HepG2 (cell line): ENCODE measurements at regions not wholly inside any gene's neighbourhood (a gene's known extent, or its start where the extent isn't known, plus 50 kb on each side); places are given as distances from the start of the nearest gene placed in this dataset.

Experiments used
- ARID2 ChIP-seq: sonication (generic); formaldehyde crosslinking; IDR thresholded peaks from 2 replicates; pipeline ENCODE4 v1.8.1; 2022; ENCODE audit warnings: mild to moderate bottlenecking, missing genetic modification reagents, borderline replicate concordance
- ATF6 ChIP-seq: sonication (generic); formaldehyde crosslinking; conservative IDR thresholded peaks from 2 replicates; pipeline ENCODE4 v1.4.0; 2020; ENCODE audit warnings: missing genetic modification reagents
- ETV6 ChIP-seq: sonication (generic); formaldehyde crosslinking; conservative IDR thresholded peaks from 2 replicates; pipeline ENCODE4 v1.4.0; 2020; ENCODE audit warnings: missing genetic modification reagents
- JUND ChIP-seq: sonication (generic); formaldehyde crosslinking; IDR thresholded peaks from 2 replicates; pipeline ENCODE4 v1.8.0; 2022; ENCODE audit warnings: mild to moderate bottlenecking, missing genetic modification reagents
- NR0B2 ChIP-seq: sonication (generic); formaldehyde crosslinking; IDR thresholded peaks from 2 replicates; pipeline ENCODE4 v1.4.0; 2020; ENCODE audit warnings: mild to moderate bottlenecking, missing genetic modification reagents
- NR2F6 ChIP-seq, 2 experiments: IDR thresholded peaks; 2 replicates each; pipeline ENCODE4 v1.6.1; 2016; ENCODE audit warnings: antibody characterized with exemption in 1 of 2, mild to moderate bottlenecking in 1 of 2
- NR3C1 ChIP-seq: sonication (generic); formaldehyde crosslinking; IDR thresholded peaks from 2 replicates; pipeline ENCODE4 v1.4.0; 2020; ENCODE audit warnings: missing genetic modification reagents
- PHF5A ChIP-seq: IDR thresholded peaks from one replicate; pipeline ENCODE4 v1.6.1; 2018; ENCODE audit warnings: low read depth, missing genetic modification reagents; ENCODE audit not compliant: unreplicated experiment
- RNF219 ChIP-seq: sonication (generic); formaldehyde crosslinking; IDR thresholded peaks from 2 replicates; pipeline ENCODE4 v1.5.0; 2020; ENCODE audit warnings: mild to moderate bottlenecking, missing genetic modification reagents
- YY1 ChIP-seq: IDR thresholded peaks from 2 replicates; pipeline ENCODE4 v1.6.1; 2011; ENCODE audit warnings: low read length, low read depth, moderate library complexity, mild to moderate bottlenecking; ENCODE audit not compliant: insufficient read depth, insufficient replicate concordance
- ZNF18 ChIP-seq: sonication (generic); formaldehyde crosslinking; IDR thresholded peaks from 2 replicates; pipeline ENCODE4 v1.8.0; 2022; ENCODE audit warnings: mild to moderate bottlenecking, missing genetic modification reagents; ENCODE audit not compliant: insufficient replicate concordance
- ZNF333 ChIP-seq: sonication (generic); formaldehyde crosslinking; IDR thresholded peaks from 2 replicates; pipeline ENCODE4 v1.4.0; 2020; ENCODE audit warnings: mild to moderate bottlenecking, missing genetic modification reagents, borderline replicate concordance
- ZNF34 ChIP-seq: sonication (generic); formaldehyde crosslinking; IDR thresholded peaks from 2 replicates; pipeline ENCODE4 v1.4.0; 2020; ENCODE audit warnings: mild to moderate bottlenecking, missing genetic modification reagents, borderline replicate concordance
- ZSCAN30 ChIP-seq: sonication (generic); formaldehyde crosslinking; IDR thresholded peaks from 2 replicates; pipeline ENCODE4 v1.5.0; 2020; ENCODE audit warnings: mild to moderate bottlenecking, missing genetic modification reagents

- no peak for TF ChIP-seq ZNF18
- no peak for TF ChIP-seq JUND (CRISPR knock-in tag)
- no peak for TF ChIP-seq ETV6 (CRISPR knock-in tag)
- TF ChIP-seq ZNF34 = no peak
- no peak for TF ChIP-seq ZNF333 (CRISPR knock-in tag)
- no peak for TF ChIP-seq YY1
- TF ChIP-seq RNF219 = no peak
- no peak for TF ChIP-seq ATF6 (CRISPR knock-in tag)
- TF ChIP-seq PHF5A = no peak
- TF ChIP-seq ZSCAN30 (CRISPR knock-in tag) = no peak
- no peak for TF ChIP-seq NR0B2 (CRISPR knock-in tag)
- no peak for TF ChIP-seq ARID2 (CRISPR knock-in tag)
- no peak for TF ChIP-seq NR3C1 (CRISPR knock-in tag)
- TF ChIP-seq NR2F6 (IDR thresholded peaks at IDR 0.05) = no peak
- TF ChIP-seq NR2F6 (CRISPR knock-in tag; IDR thresholded peaks at IDR 0.05) = no peak
Observed at GRCh38 chr21:24681456-24681855, 925.8 kb downstream of the MRPL39 start.
